ENCODE measurements at regions not wholly inside any gene's neighbourhood (a gene's known extent, or its start where the extent isn't known, plus 50 kb on each side); places are given as distances from the start of the nearest gene placed in this dataset.

DNA sequence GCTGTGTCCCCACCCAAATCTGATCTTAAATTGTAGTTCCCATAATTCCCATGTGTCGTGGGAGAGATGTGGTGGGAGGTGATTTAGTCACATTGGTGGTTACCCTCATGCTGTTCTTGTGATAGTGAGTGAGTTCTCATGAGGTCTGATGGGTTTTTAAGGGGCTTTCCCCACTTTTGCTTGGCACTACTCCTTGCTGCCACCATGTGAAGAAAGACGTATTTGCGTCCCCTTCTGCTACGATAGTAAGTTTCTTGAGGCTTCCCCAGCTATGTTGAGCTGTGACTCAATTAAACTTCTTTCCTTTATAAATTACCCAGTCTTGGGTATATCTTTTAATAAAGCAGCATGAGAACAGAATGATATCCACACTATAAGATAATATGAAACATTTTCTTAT lies 1023.4 kb downstream of the TLE4 start:
- TF ChIP-seq, protein P1, sequence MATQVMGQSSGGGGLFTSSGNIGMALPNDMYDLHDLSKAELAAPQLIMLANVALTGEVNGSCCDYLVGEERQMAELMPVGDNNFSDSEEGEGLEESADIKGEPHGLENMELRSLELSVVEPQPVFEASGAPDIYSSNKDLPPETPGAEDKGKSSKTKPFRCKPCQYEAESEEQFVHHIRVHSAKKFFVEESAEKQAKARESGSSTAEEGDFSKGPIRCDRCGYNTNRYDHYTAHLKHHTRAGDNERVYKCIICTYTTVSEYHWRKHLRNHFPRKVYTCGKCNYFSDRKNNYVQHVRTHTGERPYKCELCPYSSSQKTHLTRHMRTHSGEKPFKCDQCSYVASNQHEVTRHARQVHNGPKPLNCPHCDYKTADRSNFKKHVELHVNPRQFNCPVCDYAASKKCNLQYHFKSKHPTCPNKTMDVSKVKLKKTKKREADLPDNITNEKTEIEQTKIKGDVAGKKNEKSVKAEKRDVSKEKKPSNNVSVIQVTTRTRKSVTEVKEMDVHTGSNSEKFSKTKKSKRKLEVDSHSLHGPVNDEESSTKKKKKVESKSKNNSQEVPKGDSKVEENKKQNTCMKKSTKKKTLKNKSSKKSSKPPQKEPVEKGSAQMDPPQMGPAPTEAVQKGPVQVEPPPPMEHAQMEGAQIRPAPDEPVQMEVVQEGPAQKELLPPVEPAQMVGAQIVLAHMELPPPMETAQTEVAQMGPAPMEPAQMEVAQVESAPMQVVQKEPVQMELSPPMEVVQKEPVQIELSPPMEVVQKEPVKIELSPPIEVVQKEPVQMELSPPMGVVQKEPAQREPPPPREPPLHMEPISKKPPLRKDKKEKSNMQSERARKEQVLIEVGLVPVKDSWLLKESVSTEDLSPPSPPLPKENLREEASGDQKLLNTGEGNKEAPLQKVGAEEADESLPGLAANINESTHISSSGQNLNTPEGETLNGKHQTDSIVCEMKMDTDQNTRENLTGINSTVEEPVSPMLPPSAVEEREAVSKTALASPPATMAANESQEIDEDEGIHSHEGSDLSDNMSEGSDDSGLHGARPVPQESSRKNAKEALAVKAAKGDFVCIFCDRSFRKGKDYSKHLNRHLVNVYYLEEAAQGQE (IDR thresholded peaks at IDR 0.05; ENCODE audit: insufficient read depth in 1 of 2, low read depth in 2 of 2, low read length in 2 of 2): no peak
- TF ChIP-seq TAF1 (IDR thresholded peaks at IDR 0.05; ENCODE audit: borderline replicate concordance, insufficient read depth, low read length) (no peak), POLR2AphosphoS5 (IDR thresholded peaks at IDR 0.05; ENCODE audit: low read depth, low read length) (no peak), SIN3A (IDR thresholded peaks at IDR 0.05; ENCODE audit: borderline replicate concordance, insufficient read depth, low read length) (no peak), FOXP2 (optimal IDR thresholded peaks at IDR 0.05; ENCODE audit: borderline replicate concordance, extremely low read depth, extremely low read length, insufficient read depth) (no peak)
